ENCODE measurements at regions not wholly inside any gene's neighbourhood (a gene's known extent, or its start where the extent isn't known, plus 50 kb on each side); places are given as distances from the start of the nearest gene placed in this dataset.
"Not testable (repeated sequence)": the region's sequence is repeated elsewhere in the genome, so short reads cannot be mapped to it uniquely, and the experiment has no call there.

GRCh38 chr7:67662804-67663203 is 666.2 kb downstream of the TYW1 start:
- Histone ChIP-seq H3K27me3 (ENCODE audit: insufficient read depth, low read length, poor library complexity) (no peaks in the 10 kb centered on the region), H3K9ac (ENCODE audit: low read length) (no peak overlapping the region), H3K79me1 (ENCODE audit: low read length) (no peaks in the 10 kb centered on the region), H3K56ac (ENCODE audit: low read length) (no peak overlapping the region), H3K4me3 (ENCODE audit: low read length) (no peak overlapping the region), H3K36me3 (ENCODE audit: control insufficient read depth, insufficient read depth, low read length) (no peaks in the 10 kb centered on the region), H3K27ac (ENCODE audit: low read depth, low read length) (no peak overlapping the region), H2BK15ac (replicated peaks; ENCODE audit: low read depth) (no peak overlapping the region), H2BK5ac (ENCODE audit: low read length) (no peak overlapping the region), H3K4me1 (ENCODE audit: control insufficient read depth, low read depth, low read length) (no peaks in the 10 kb centered on the region), H4K5ac (ENCODE audit: low read length) (no peak overlapping the region), H3K4me2 (ENCODE audit: low read length) (no peak overlapping the region), H3K18ac (ENCODE audit: low read length) (no peak overlapping the region), H2AK5ac (ENCODE audit: low read length) (no peak overlapping the region), H4K8ac (ENCODE audit: low read depth, low read length) (no peak overlapping the region), H3K79me2 (ENCODE audit: control insufficient read depth, insufficient read depth, low read length) (no peaks in the 10 kb centered on the region), H3K4ac (ENCODE audit: low read depth, low read length) (no peak overlapping the region), H3K23ac (ENCODE audit: low read length) (no peak overlapping the region), H2BK120ac (ENCODE audit: low read depth, low read length) (no peak overlapping the region)
- DNase-seq, result no peak
- no CpG with 5 or more reads among the region's 1 CpG for WGBS (ENCODE audit: extremely low coverage, insufficient coverage, low lambda C conversion rate)

GRCh38 chr7:67663644-67664043 is 667.0 kb downstream of the TYW1 start:
- H3K79me2 ChIP-seq (ENCODE audit: control insufficient read depth, insufficient read depth, low read length), result no peaks in the 10 kb centered on the region
- H4K5ac ChIP-seq (ENCODE audit: low read length), result no peak overlapping the region
- H3K36me3 ChIP-seq (ENCODE audit: control insufficient read depth, insufficient read depth, low read length), result no peaks in the 10 kb centered on the region
- no peak overlapping the region for H2BK5ac ChIP-seq (ENCODE audit: low read length)
- no peak overlapping the region for H3K23ac ChIP-seq (ENCODE audit: low read length)
- no peak overlapping the region for H3K18ac ChIP-seq (ENCODE audit: low read length)
- no peak overlapping the region for H3K4me2 ChIP-seq (ENCODE audit: low read length)
- H2BK15ac ChIP-seq (replicated peaks; ENCODE audit: low read depth), result no peak overlapping the region
- H2AK5ac ChIP-seq (ENCODE audit: low read length), result no peak overlapping the region
- no peak overlapping the region for H3K56ac ChIP-seq (ENCODE audit: low read length)
- no peak overlapping the region for H3K4me3 ChIP-seq (ENCODE audit: low read length)
- no peak overlapping the region for H2BK120ac ChIP-seq (ENCODE audit: low read depth, low read length)
- no peaks in the 10 kb centered on the region for H3K79me1 ChIP-seq (ENCODE audit: low read length)
- no peak overlapping the region for H4K8ac ChIP-seq (ENCODE audit: low read depth, low read length)
- H3K4me1 ChIP-seq (ENCODE audit: control insufficient read depth, low read depth, low read length), result no peaks in the 10 kb centered on the region
- no peak for DNase-seq
- H3K4ac ChIP-seq (ENCODE audit: low read depth, low read length), result no peak overlapping the region
- no peak overlapping the region for H3K27ac ChIP-seq (ENCODE audit: low read depth, low read length)
- H3K27me3 ChIP-seq (ENCODE audit: insufficient read depth, low read length, poor library complexity), result no peaks in the 10 kb centered on the region
- H3K9ac ChIP-seq (ENCODE audit: low read length), result no peak overlapping the region
- no CpG with 5 or more reads among the region's 1 CpG for WGBS (ENCODE audit: extremely low coverage, insufficient coverage, low lambda C conversion rate)

GRCh38 chr7:67666359-67666758 is 669.7 kb downstream of the TYW1 start:
- not testable (repeated sequence) for H3K4me1 ChIP-seq (ENCODE audit: control insufficient read depth, low read depth, low read length); H3K27ac ChIP-seq (ENCODE audit: low read depth, low read length); H3K79me1 ChIP-seq (ENCODE audit: low read length); H3K23ac ChIP-seq (ENCODE audit: low read length); H4K8ac ChIP-seq (ENCODE audit: low read depth, low read length); H3K27me3 ChIP-seq (ENCODE audit: insufficient read depth, low read length, poor library complexity); H3K4me3 ChIP-seq (ENCODE audit: low read length); H3K4me2 ChIP-seq (ENCODE audit: low read length); H2AK5ac ChIP-seq (ENCODE audit: low read length); H3K4ac ChIP-seq (ENCODE audit: low read depth, low read length); H2BK5ac ChIP-seq (ENCODE audit: low read length); H3K36me3 ChIP-seq (ENCODE audit: control insufficient read depth, insufficient read depth, low read length); H2BK15ac ChIP-seq (replicated peaks; ENCODE audit: low read depth); H2BK120ac ChIP-seq (ENCODE audit: low read depth, low read length); H4K5ac ChIP-seq (ENCODE audit: low read length); H3K79me2 ChIP-seq (ENCODE audit: control insufficient read depth, insufficient read depth, low read length); H3K18ac ChIP-seq (ENCODE audit: low read length); DNase-seq; H3K9ac ChIP-seq (ENCODE audit: low read length); H3K56ac ChIP-seq (ENCODE audit: low read length)
- no CpG with 5 or more reads among the region's 4 CpGs for WGBS (ENCODE audit: extremely low coverage, insufficient coverage, low lambda C conversion rate)

DNA sequence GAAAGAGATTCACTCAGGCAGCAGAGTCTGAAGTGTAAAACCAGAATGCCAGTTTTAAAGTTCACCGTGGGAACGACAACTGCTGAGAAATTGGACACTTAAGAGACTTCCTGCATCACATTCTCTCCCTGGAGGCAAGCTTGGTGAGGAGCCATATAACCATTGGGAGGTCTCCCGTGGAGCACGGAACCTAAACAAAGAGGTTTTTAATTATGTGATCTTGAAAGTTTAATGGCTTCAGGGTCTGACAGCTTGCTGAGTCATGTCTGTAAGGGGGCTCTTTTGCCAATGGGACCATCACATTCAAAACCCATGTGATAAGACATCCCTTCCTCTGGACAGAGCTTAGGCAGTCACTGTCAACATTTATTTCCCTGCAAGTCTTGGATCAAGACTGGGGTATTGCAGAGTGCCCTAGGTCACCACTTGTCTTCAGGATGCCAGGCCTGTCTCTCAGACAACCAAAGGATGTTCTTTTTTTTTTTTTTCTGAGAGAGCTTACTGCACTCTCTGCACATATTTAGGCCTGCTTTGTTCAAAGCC is 674.4 kb downstream of the TYW1 start:
- no peak for DNase-seq
- Histone ChIP-seq H2BK120ac (ENCODE audit: low read depth, low read length) (no peak overlapping the region), H3K4ac (ENCODE audit: low read depth, low read length) (no peak overlapping the region), H3K4me3 (ENCODE audit: low read length) (no peak overlapping the region), H3K9ac (ENCODE audit: low read length) (no peak overlapping the region), H3K79me1 (ENCODE audit: low read length) (no peaks in the 10 kb centered on the region), H2BK5ac (ENCODE audit: low read length) (no peak overlapping the region), H4K5ac (ENCODE audit: low read length) (no peak overlapping the region), H3K18ac (ENCODE audit: low read length) (no peak overlapping the region), H3K79me2 (ENCODE audit: control insufficient read depth, insufficient read depth, low read length) (no peaks in the 10 kb centered on the region), H3K27ac (ENCODE audit: low read depth, low read length) (no peak overlapping the region), H2AK5ac (ENCODE audit: low read length) (no peak overlapping the region), H4K8ac (ENCODE audit: low read depth, low read length) (no peak overlapping the region), H3K36me3 (ENCODE audit: control insufficient read depth, insufficient read depth, low read length) (no peaks in the 10 kb centered on the region), H2BK15ac (replicated peaks; ENCODE audit: low read depth) (no peak overlapping the region), H3K56ac (ENCODE audit: low read length) (no peak overlapping the region), H3K27me3 (ENCODE audit: insufficient read depth, low read length, poor library complexity) (no peaks in the 10 kb centered on the region), H3K4me1 (ENCODE audit: control insufficient read depth, low read depth, low read length) (no peaks in the 10 kb centered on the region), H3K4me2 (ENCODE audit: low read length) (no peak overlapping the region), H3K23ac (ENCODE audit: low read length) (no peak overlapping the region)
- WGBS (ENCODE audit: extremely low coverage, insufficient coverage, low lambda C conversion rate), result no CpG with 5 or more reads among the region's 4 CpGs

- Histone ChIP-seq H3K4me1 (ENCODE audit: control insufficient read depth, low read depth, low read length) (no peaks in the 10 kb centered on the region), H3K79me2 (ENCODE audit: control insufficient read depth, insufficient read depth, low read length) (no peaks in the 10 kb centered on the region), H3K27me3 (ENCODE audit: insufficient read depth, low read length, poor library complexity) (no peaks in the 10 kb centered on the region), H3K4me3 (ENCODE audit: low read length) (no peak overlapping the region), H3K27ac (ENCODE audit: low read depth, low read length) (no peak overlapping the region), H3K36me3 (ENCODE audit: control insufficient read depth, insufficient read depth, low read length) (no peaks in the 10 kb centered on the region), H2BK120ac (ENCODE audit: low read depth, low read length) (no peak overlapping the region), H3K9ac (ENCODE audit: low read length) (no peak overlapping the region), H3K23ac (ENCODE audit: low read length) (no peak overlapping the region), H3K79me1 (ENCODE audit: low read length) (no peaks in the 10 kb centered on the region), H3K4ac (ENCODE audit: low read depth, low read length) (no peak overlapping the region), H3K56ac (ENCODE audit: low read length) (no peak overlapping the region), H3K4me2 (ENCODE audit: low read length) (no peak overlapping the region), H4K5ac (ENCODE audit: low read length) (no peak overlapping the region), H2AK5ac (ENCODE audit: low read length) (no peak overlapping the region), H2BK5ac (ENCODE audit: low read length) (no peak overlapping the region), H4K8ac (ENCODE audit: low read depth, low read length) (no peak overlapping the region), H2BK15ac (replicated peaks; ENCODE audit: low read depth) (no peak overlapping the region), H3K18ac (ENCODE audit: low read length) (no peak overlapping the region)
- no peak for DNase-seq
- no CpG with 5 or more reads among the region's 3 CpGs for WGBS (ENCODE audit: extremely low coverage, insufficient coverage, low lambda C conversion rate)
Measured at GRCh38 chr7:67673861-67674260, 677.2 kb downstream of the TYW1 start.

- not testable (repeated sequence) for H3K18ac ChIP-seq (ENCODE audit: low read length); H3K27ac ChIP-seq (ENCODE audit: low read depth, low read length); H3K79me1 ChIP-seq (ENCODE audit: low read length); H3K9ac ChIP-seq (ENCODE audit: low read length); H3K36me3 ChIP-seq (ENCODE audit: control insufficient read depth, insufficient read depth, low read length); H2BK5ac ChIP-seq (ENCODE audit: low read length); H2BK120ac ChIP-seq (ENCODE audit: low read depth, low read length); H3K4ac ChIP-seq (ENCODE audit: low read depth, low read length); H4K8ac ChIP-seq (ENCODE audit: low read depth, low read length); DNase-seq; H3K4me2 ChIP-seq (ENCODE audit: low read length); H3K4me3 ChIP-seq (ENCODE audit: low read length); H3K4me1 ChIP-seq (ENCODE audit: control insufficient read depth, low read depth, low read length); H3K27me3 ChIP-seq (ENCODE audit: insufficient read depth, low read length, poor library complexity); H4K5ac ChIP-seq (ENCODE audit: low read length); H3K56ac ChIP-seq (ENCODE audit: low read length); H2AK5ac ChIP-seq (ENCODE audit: low read length); H3K79me2 ChIP-seq (ENCODE audit: control insufficient read depth, insufficient read depth, low read length); H3K23ac ChIP-seq (ENCODE audit: low read length); H2BK15ac ChIP-seq (replicated peaks; ENCODE audit: low read depth)
- WGBS (ENCODE audit: extremely low coverage, insufficient coverage, low lambda C conversion rate), result no CpG with 5 or more reads among the region's 5 CpGs
Measured at GRCh38 chr7:67674862-67675261, 678.2 kb downstream of the TYW1 start.
